Activated T-helper 2 cell treated with anti-CD3 and anti-CD28 coated beads, Interferon-gamma antibody, Interleukin-2, Interleukin-4, amounts not matched to agents 10 μg/mL and 5 μg/mL and 100 μg/mL, durations not matched to agents 14 hours and 24 hours and 36 hours (primary cell): ENCODE measurements at regions not wholly inside any gene's neighbourhood (a gene's known extent, or its start where the extent isn't known, plus 50 kb on each side); places are given as distances from the start of the nearest gene placed in this dataset.

ENCODE experiments used
- DNase-seq: peaks from one replicate; pipeline ENCODE4 v3.0.0; 2021; ENCODE audit warnings: low spot score
- H3K27ac Mint-ChIP-seq: one replicate; pipeline ENCODE4 v1.8.0; 2021; ENCODE audit warnings: mixed read lengths
- H3K27me3 Mint-ChIP-seq: one replicate; pipeline ENCODE4 v1.8.0; 2021; ENCODE audit warnings: low read depth, mixed read lengths
- H3K36me3 Mint-ChIP-seq: one replicate; pipeline ENCODE4 v1.8.0; 2021; ENCODE audit warnings: low read depth, mixed read lengths
- H3K4me1 Mint-ChIP-seq: one replicate; pipeline ENCODE4 v1.8.0; 2021; ENCODE audit warnings: low read depth, mixed read lengths
- H3K4me3 Mint-ChIP-seq: one replicate; pipeline ENCODE4 v1.8.0; 2021; ENCODE audit warnings: low read depth, mild to moderate bottlenecking, moderate library complexity, mixed read lengths
- H3K9me3 Mint-ChIP-seq: one replicate; pipeline ENCODE4 v1.8.0; 2021; ENCODE audit warnings: mixed read lengths
- intact Hi-C: fragments of 100-400 bp; cut with micrococcal nuclease; formaldehyde crosslinking; loops from one replicate; pipeline ENCODE4 v1.15.1; 2023

- Mint-ChIP-seq H3K36me3 (no peaks in the 10 kb centered on the region), H3K9me3 (no peaks in the 10 kb centered on the region), H3K4me3 (no peak overlapping the region), H3K27me3 (no peaks in the 10 kb centered on the region), H3K27ac (no peak overlapping the region), H3K4me1 (no peaks in the 10 kb centered on the region)
- intact Hi-C loops, result no loop called here
- DNase-seq, result no peak
These were observed 85.0 kb upstream of the STAC start for GRCh38 chr3:36295296-36295695.

DNA sequence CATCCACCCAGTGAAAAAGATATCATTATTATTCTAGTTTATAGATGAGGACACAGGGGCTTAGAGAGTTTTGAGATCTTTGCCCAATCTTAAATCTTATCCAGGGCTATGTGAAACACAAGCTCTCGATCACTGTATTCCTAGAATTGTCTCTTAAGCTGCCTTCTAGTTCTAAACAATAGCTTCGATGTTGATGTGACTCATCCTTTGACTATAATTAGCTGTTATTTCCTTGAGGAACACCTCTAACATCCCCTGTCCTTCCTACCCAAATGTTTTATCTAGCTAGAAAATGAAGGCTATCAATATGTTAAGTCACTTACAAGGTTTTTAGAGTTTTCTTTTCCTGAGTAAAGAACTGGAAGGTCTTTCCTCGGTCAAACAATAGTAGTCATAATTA, 83.1 kb upstream of the STAC start:
- H3K27ac Mint-ChIP-seq, result no peak overlapping the region
- H3K4me1 Mint-ChIP-seq, result no peaks in the 10 kb centered on the region
- no peaks in the 10 kb centered on the region for H3K27me3 Mint-ChIP-seq
- no peaks in the 10 kb centered on the region for H3K36me3 Mint-ChIP-seq
- intact Hi-C loops, result no loop called here
- H3K9me3 Mint-ChIP-seq, result peaks cover 4% of the 10 kb centered on the region
- H3K4me3 Mint-ChIP-seq, result no peak overlapping the region
- DNase-seq, result no peak

DNA sequence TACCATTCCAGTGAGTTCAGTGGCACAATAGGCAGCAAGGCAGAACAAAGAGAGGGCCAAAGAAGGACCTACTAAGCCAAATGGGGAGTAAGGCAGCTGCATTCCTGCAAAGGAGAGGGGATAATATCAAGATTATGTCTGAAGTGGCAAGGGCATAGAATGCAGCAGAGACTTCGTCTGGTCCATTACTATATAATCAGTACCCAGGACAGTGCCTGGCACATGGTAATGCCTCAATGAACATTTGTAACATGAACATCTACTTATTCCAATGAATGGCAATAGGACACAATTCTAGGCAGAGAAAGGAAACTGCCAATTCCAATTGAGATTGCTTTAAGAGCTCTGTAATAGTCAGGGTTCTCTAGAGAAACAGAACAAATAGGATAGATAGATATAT, 82.1 kb upstream of the STAC start:
- no peaks in the 10 kb centered on the region for H3K27me3 Mint-ChIP-seq
- H3K27ac Mint-ChIP-seq, result no peak overlapping the region
- no peak overlapping the region for H3K4me3 Mint-ChIP-seq
- no peak for DNase-seq
- H3K9me3 Mint-ChIP-seq, result peaks cover 4% of the 10 kb centered on the region
- H3K36me3 Mint-ChIP-seq, result no peaks in the 10 kb centered on the region
- no peaks in the 10 kb centered on the region for H3K4me1 Mint-ChIP-seq
- intact Hi-C loops, result no loop called here

DNA sequence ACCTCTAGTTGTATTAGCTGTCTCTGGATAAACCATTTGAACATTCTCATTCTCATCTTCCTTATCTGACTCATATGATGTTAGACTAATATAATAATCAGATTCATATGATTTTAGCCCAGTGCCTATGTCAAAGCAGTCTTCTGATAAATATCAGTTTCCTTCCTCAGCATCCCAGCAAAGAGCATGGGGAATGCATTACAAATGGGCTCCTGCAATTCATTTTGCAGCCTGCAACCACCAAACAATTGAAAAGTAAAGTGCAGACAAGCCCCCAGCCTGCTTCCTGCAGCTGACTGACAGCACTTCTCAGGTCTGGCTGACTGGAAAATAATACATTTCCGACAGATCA, 78.2 kb upstream of the STAC start:
- H3K27me3 Mint-ChIP-seq, result no peaks in the 10 kb centered on the region
- no peaks in the 10 kb centered on the region for H3K4me1 Mint-ChIP-seq
- H3K36me3 Mint-ChIP-seq, result no peaks in the 10 kb centered on the region
- intact Hi-C loops, result no loop called here
- H3K9me3 Mint-ChIP-seq, result peaks cover 4% of the 10 kb centered on the region
- no peak overlapping the region for H3K27ac Mint-ChIP-seq
- no peak for DNase-seq
- H3K4me3 Mint-ChIP-seq, result no peak overlapping the region

- Mint-ChIP-seq H3K9me3 (peaks cover 4% of the 10 kb centered on the region), H3K4me3 (no peak overlapping the region), H3K27me3 (no peaks in the 10 kb centered on the region), H3K27ac (no peak overlapping the region), H3K36me3 (no peaks in the 10 kb centered on the region), H3K4me1 (no peaks in the 10 kb centered on the region)
- no peak for DNase-seq
- intact Hi-C loops, result no loop called here
These were observed 77.7 kb upstream of the STAC start for GRCh38 chr3:36302626-36303025.

- Mint-ChIP-seq H3K4me3 (no peak overlapping the region), H3K36me3 (no peaks in the 10 kb centered on the region), H3K9me3 (peaks cover 4% of the 10 kb centered on the region), H3K27me3 (no peaks in the 10 kb centered on the region), H3K4me1 (no peaks in the 10 kb centered on the region), H3K27ac (no peak overlapping the region)
- intact Hi-C loops, result no loop called here
- DNase-seq, result no peak
These were observed 77.0 kb upstream of the STAC start for GRCh38 chr3:36303286-36303685.

GRCh38 chr3:36305929-36306520, 74.3 kb upstream of the STAC start:
- Mint-ChIP-seq H3K9me3 (peaks cover 4% of the 10 kb centered on the region), H3K4me1 (no peaks in the 10 kb centered on the region)

DNA sequence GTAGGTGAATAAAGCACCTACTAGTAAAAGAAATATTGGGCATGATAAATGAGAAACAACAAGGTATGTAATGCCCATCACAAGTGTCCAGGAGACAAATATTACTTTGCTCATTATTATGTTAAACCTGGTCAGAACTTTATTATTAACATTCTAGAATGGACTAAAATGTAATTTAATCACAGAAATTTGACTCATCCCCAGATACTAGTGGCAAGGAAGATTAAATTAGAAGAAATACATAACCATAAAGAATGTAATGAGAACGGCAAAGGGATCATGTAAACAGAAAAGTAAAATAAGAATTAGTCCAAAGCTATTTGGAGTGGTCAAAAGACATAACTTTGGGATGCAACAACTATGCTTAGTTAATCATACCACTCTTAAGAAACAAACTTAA, 71.2 kb upstream of the STAC start:
- no peaks in the 10 kb centered on the region for H3K36me3 Mint-ChIP-seq
- no peaks in the 10 kb centered on the region for H3K9me3 Mint-ChIP-seq
- no peak overlapping the region for H3K27ac Mint-ChIP-seq
- no peaks in the 10 kb centered on the region for H3K27me3 Mint-ChIP-seq
- no peaks in the 10 kb centered on the region for H3K4me1 Mint-ChIP-seq
- intact Hi-C loops, result no loop called here
- no peak overlapping the region for H3K4me3 Mint-ChIP-seq
- no peak for DNase-seq

More at GRCh38 chr3:36305929-36306520, 74.3 kb upstream of the STAC start:
- Mint-ChIP-seq H3K27ac (no peak overlapping the region), H3K27me3 (no peaks in the 10 kb centered on the region), H3K4me3 (no peak overlapping the region), H3K36me3 (no peaks in the 10 kb centered on the region)
- intact Hi-C loops, result no loop called here
- no peak for DNase-seq

- Mint-ChIP-seq H3K36me3 (no peaks in the 10 kb centered on the region), H3K4me3 (no peak overlapping the region), H3K27ac (no peak overlapping the region), H3K27me3 (no peaks in the 10 kb centered on the region), H3K9me3 (peaks cover 4% of the 10 kb centered on the region), H3K4me1 (no peaks in the 10 kb centered on the region)
- no peak for DNase-seq
- intact Hi-C loops, result no loop called here
These were observed 68.0 kb upstream of the STAC start for GRCh38 chr3:36312351-36312750.

DNA sequence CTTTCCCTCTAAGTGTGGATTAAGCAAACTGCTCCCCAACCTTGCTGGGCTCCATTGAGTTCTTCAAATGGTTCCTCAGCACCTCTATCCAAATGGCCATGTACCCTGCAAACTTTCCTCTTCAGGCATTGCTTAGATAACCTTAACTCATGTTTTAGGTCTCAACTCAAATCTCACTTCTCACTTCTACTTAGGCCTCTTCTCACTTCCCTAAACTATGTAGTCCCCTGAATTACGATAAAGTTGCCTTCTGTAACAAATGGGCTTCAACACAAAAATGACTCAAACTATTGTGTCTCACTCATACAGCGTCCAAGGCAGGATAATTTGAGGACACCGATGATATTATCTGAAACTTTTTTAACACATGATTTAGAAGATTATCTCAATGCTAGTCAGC, 62.4 kb upstream of the STAC start:
- H3K36me3 Mint-ChIP-seq, result no peaks in the 10 kb centered on the region
- H3K27ac Mint-ChIP-seq, result no peak overlapping the region
- DNase-seq, result no peak
- H3K9me3 Mint-ChIP-seq, result peaks cover 9% of the 10 kb centered on the region
- no peaks in the 10 kb centered on the region for H3K4me1 Mint-ChIP-seq
- H3K27me3 Mint-ChIP-seq, result no peaks in the 10 kb centered on the region
- intact Hi-C loops, result no loop called here
- no peak overlapping the region for H3K4me3 Mint-ChIP-seq

- H3K9me3 Mint-ChIP-seq, result peaks cover 9% of the 10 kb centered on the region
- DNase-seq, result no peak
- H3K27ac Mint-ChIP-seq, result no peak overlapping the region
- H3K4me1 Mint-ChIP-seq, result no peaks in the 10 kb centered on the region
- H3K27me3 Mint-ChIP-seq, result no peaks in the 10 kb centered on the region
- intact Hi-C loops, result no loop called here
- no peak overlapping the region for H3K4me3 Mint-ChIP-seq
- no peaks in the 10 kb centered on the region for H3K36me3 Mint-ChIP-seq
These were observed 61.6 kb upstream of the STAC start for GRCh38 chr3:36318621-36319200.

DNA sequence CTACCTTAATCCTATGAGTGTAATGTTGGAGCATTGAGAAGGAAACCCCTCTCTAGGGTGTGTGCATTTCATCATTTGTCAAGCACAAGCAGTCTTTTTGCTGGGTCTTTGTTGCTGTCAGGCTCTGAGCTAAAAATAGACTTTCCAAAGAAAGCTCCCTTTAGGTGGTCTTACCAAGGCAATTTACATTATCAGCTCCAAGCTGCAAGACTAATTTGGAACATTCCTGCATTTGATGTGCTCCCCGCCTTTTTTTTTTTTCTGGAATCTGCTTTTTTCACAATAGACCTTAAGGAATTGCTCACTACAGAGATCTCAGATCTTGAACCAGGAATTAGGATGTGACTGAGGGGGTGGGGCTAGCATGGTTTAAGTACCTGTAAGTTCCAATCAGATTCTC, 60.6 kb upstream of the STAC start:
- intact Hi-C loops, result no loop called here
- no peaks in the 10 kb centered on the region for H3K4me1 Mint-ChIP-seq
- no peaks in the 10 kb centered on the region for H3K36me3 Mint-ChIP-seq
- no peak for DNase-seq
- H3K4me3 Mint-ChIP-seq, result no peak overlapping the region
- peaks cover 9% of the 10 kb centered on the region for H3K9me3 Mint-ChIP-seq
- H3K27ac Mint-ChIP-seq, result no peak overlapping the region
- H3K27me3 Mint-ChIP-seq, result no peaks in the 10 kb centered on the region
